Stimulated activated naive CD8-positive, alpha-beta T cell treated with anti-CD3 and anti-CD28 coated beads, Interleukin-15, amount 100 ng/mL, for 72 hours (primary cell): ENCODE measurements at regions not wholly inside any gene's neighbourhood (a gene's known extent, or its start where the extent isn't known, plus 50 kb on each side); places are given as distances from the start of the nearest gene placed in this dataset.

Experiments used
- ATAC-seq: fragments of 150-1000 bp; cut with Tn5 transposase; 2 replicates; pipeline ENCODE4 v1.10.0; 2021; ENCODE audit warnings: mild to moderate bottlenecking, moderate library complexity
- DNase-seq, 2 donors: peaks; one replicate each; pipeline ENCODE4 v3.0.0; 2021 to 2022
- H3K27ac Mint-ChIP-seq, 2 donors: one replicate each; pipeline ENCODE4 v1.8.0; 2022; ENCODE audit warnings: mild to moderate bottlenecking in 2 of 2, mixed read lengths in 2 of 2, moderate library complexity in 2 of 2
- H3K27me3 Mint-ChIP-seq: one replicate; pipeline ENCODE4 v1.8.0; 2022; ENCODE audit warnings: mixed read lengths
- H3K4me1 Mint-ChIP-seq: one replicate; pipeline ENCODE4 v1.8.0; 2022; ENCODE audit warnings: mild to moderate bottlenecking, mixed read lengths
- H3K4me3 Mint-ChIP-seq, 2 donors: one replicate each; pipeline ENCODE4 v1.8.0; 2022; ENCODE audit warnings: mild to moderate bottlenecking in 2 of 2, mixed read lengths in 2 of 2, moderate library complexity in 1 of 2
- H3K9me3 Mint-ChIP-seq, 2 donors: one replicate each; pipeline ENCODE4 v1.8.0; 2022; ENCODE audit warnings: mixed read lengths in 2 of 2

DNA sequence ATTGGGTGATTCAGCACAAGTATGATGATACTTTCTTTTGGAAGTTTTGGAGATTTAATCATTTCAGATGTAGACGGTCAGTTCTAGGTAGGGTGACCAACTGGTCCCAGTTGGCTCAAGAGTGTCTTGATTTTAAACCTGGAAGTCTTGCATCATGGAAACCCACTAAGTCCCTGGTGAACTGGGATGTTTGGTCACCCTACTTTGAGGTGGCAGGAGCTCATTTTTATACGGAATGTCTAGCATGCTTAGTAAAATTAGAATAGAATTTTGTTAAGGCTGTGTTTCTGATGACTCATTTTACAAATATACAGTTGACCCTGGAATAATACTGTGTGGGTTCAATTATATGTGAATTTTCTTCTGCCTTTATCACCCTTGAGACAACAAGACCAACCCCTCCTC is 61.5 kb upstream of the DOCK10 start:
- no peak for DNase-seq

GRCh38 chr2:225100856-225101294 is 58.6 kb upstream of the DOCK10 start:
- H3K4me1 Mint-ChIP-seq: no peaks in the 10 kb centered on the region
- no peak for ATAC-seq
- H3K27ac Mint-ChIP-seq: no peak overlapping the region
- no peaks in the 10 kb centered on the region for H3K9me3 Mint-ChIP-seq
- H3K4me3 Mint-ChIP-seq: no peak overlapping the region
- DNase-seq: no peak
- H3K27me3 Mint-ChIP-seq: no peaks in the 10 kb centered on the region

More for the DNA sequence above, 61.5 kb upstream of the DOCK10 start:
- H3K27ac Mint-ChIP-seq: no peak overlapping the region
- no peaks in the 10 kb centered on the region for H3K9me3 Mint-ChIP-seq
- no peak for ATAC-seq
- no peaks in the 10 kb centered on the region for H3K27me3 Mint-ChIP-seq
- no peaks in the 10 kb centered on the region for H3K4me1 Mint-ChIP-seq
- H3K4me3 Mint-ChIP-seq: no peak overlapping the region

DNA sequence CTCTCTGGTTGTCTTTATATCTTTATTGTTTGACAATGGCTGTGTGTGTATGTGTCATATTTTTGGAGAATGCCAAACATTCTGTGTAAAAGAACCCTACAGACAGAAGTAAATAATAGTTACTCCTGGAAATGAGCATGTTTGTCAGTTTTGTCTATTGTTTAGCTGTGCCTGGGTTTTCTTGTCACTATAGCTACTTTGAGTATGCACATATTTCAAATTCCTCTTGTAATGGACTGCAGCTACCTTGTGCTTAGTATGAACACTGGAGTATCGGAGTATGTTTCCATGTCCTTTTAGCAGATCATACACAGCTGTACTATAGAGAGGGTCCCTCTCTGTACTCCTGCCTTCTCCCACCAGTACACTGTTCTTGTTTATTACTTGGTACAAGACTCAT is 58.0 kb upstream of the DOCK10 start:
- H3K9me3 Mint-ChIP-seq: no peaks in the 10 kb centered on the region
- no peaks in the 10 kb centered on the region for H3K4me1 Mint-ChIP-seq
- DNase-seq (no peak), ATAC-seq (no peak)
- no peak overlapping the region for H3K27ac Mint-ChIP-seq
- H3K27me3 Mint-ChIP-seq: no peaks in the 10 kb centered on the region
- H3K4me3 Mint-ChIP-seq: no peak overlapping the region

DNA sequence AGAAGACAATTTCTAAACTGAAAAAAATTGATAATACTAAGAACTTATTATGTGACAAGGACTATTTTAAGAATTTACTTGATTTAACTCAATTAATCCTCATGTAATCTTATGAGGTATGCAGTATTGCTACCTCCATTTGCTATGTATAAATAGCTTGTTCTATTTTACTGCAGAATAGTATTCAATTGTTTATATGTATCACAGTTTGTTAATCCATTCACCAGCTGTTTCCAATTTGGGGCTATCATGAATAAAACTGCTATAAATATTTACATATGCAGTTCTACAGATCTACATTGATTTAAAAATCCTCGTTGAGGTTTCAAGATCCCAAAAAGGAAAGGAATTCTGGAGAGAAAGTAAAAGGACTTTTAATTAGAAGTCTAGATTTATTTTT is 54.8 kb upstream of the DOCK10 start:
- ATAC-seq: no peak
- H3K27ac Mint-ChIP-seq: no peak overlapping the region

More for the DNA sequence above, 54.8 kb upstream of the DOCK10 start:
- no peak overlapping the region for H3K4me3 Mint-ChIP-seq
- no peaks in the 10 kb centered on the region for H3K4me1 Mint-ChIP-seq
- no peaks in the 10 kb centered on the region for H3K27me3 Mint-ChIP-seq
- peaks cover 4 to 23% of the 10 kb centered on the region in 2 donors for H3K9me3 Mint-ChIP-seq
- DNase-seq: no peak
